ENCODE measurements at regions not wholly inside any gene's neighbourhood (a gene's known extent, or its start where the extent isn't known, plus 50 kb on each side); places are given as distances from the start of the nearest gene placed in this dataset.
"Not testable (repeated sequence)": the region's sequence is repeated elsewhere in the genome, so short reads cannot be mapped to it uniquely, and the experiment has no call there.

- H3K27me3 ChIP-seq (replicated peaks; ENCODE audit: control insufficient read depth, insufficient read depth, low read length) = no peaks in the 10 kb centered on the region; the same call in 1 of the 2 replicates
- intact Hi-C loops (cut with micrococcal nuclease; ENCODE audit: unreplicated experiment) = loop anchor here (1.0 to 5.0 kb wide), 3 partner anchors 35 to 232 kb away; no protein-coding TSS in a partner anchor
- H3K9me3 ChIP-seq = no peaks in the 10 kb centered on the region
- POLR2A ChIA-PET = interaction anchor here (0.7 kb wide), 1 partner anchor 413 kb away, joined by 4 read pairs; no protein-coding TSS in a partner anchor
- no peaks in the 10 kb centered on the region for H3K36me3 ChIP-seq (ENCODE audit: control insufficient read depth, insufficient read depth, low read length)
- Mint-ChIP-seq H3K27me3 (ENCODE audit: insufficient read depth, unreplicated experiment) (peaks cover 17% of the 10 kb centered on the region), H3K4me1 (ENCODE audit: low read depth, unreplicated experiment) (peaks cover 7% of the 10 kb centered on the region), H3K4me3 (ENCODE audit: unreplicated experiment) (peak overlapping the region; percentile 47), H3K27ac (ENCODE audit: unreplicated experiment) (no peak overlapping the region), H3K36me3 (ENCODE audit: insufficient read depth, unreplicated experiment) (peaks cover 7% of the 10 kb centered on the region), H3K9me3 (ENCODE audit: unreplicated experiment) (no peaks in the 10 kb centered on the region)
- BruUV-seq (replicated peaks) = no TSS peak
- TF ChIP-seq CTCF (IDR thresholded peaks at IDR 0.05; ENCODE audit: insufficient read depth in 1 of 2, low read depth in 1 of 2, low read length in 1 of 2, severe bottlenecking in 1 of 2, unreplicated experiment in 1 of 2) = no peak
- DNase-seq = no peak
- no peaks in the 10 kb centered on the region for H3K4me1 ChIP-seq
- H3K4me3 ChIP-seq (ENCODE audit: low read depth, low read length) = peak overlapping the region; percentile 10; the same call in 1 of the 2 replicates
- CTCF ChIA-PET = interaction anchor here (0.6 to 2.5 kb wide), 6 partner anchors 22 to 393 kb away, joined by 3 to 51 read pairs (median 4); no protein-coding TSS in a partner anchor
These were observed 136.3 kb downstream of the KCNJ12 start for GRCh38 chr17:21512307-21513011.

- H3K27ac Mint-ChIP-seq (ENCODE audit: unreplicated experiment) = no peak overlapping the region
- H3K4me3 Mint-ChIP-seq (ENCODE audit: unreplicated experiment) = no peak overlapping the region
- peaks cover 14% of the 10 kb centered on the region for H3K4me1 Mint-ChIP-seq (ENCODE audit: low read depth, unreplicated experiment)
- no peaks in the 10 kb centered on the region for H3K9me3 ChIP-seq
- no peaks in the 10 kb centered on the region for H3K4me1 ChIP-seq
- no peaks in the 10 kb centered on the region; the same call in 1 of the 2 replicates for H3K27me3 ChIP-seq (replicated peaks; ENCODE audit: control insufficient read depth, insufficient read depth, low read length)
- TF ChIP-seq CTCF (IDR thresholded peaks at IDR 0.05; ENCODE audit: insufficient read depth in 1 of 2, low read depth in 1 of 2, low read length in 1 of 2, severe bottlenecking in 1 of 2, unreplicated experiment in 1 of 2) = peak; percentile 84 to 87
- peaks cover 17% of the 10 kb centered on the region for H3K27me3 Mint-ChIP-seq (ENCODE audit: insufficient read depth, unreplicated experiment)
- BruUV-seq (replicated peaks) = no TSS peak
- ChIA-PET POLR2A (interaction anchor here (0.5 to 0.7 kb wide), 2 partner anchors 414 to 833 kb away, joined by 4 to 5 read pairs; no protein-coding TSS in a partner anchor), CTCF (interaction anchor here (0.5 to 2.5 kb wide), 12 partner anchors 11 to 546 kb away, joined by 3 to 51 read pairs (median 3); no protein-coding TSS in a partner anchor)
- H3K9me3 Mint-ChIP-seq (ENCODE audit: unreplicated experiment) = no peaks in the 10 kb centered on the region
- peak; percentile 80 to 86 for DNase-seq
- H3K36me3 ChIP-seq (ENCODE audit: control insufficient read depth, insufficient read depth, low read length) = no peaks in the 10 kb centered on the region
- intact Hi-C loops (cut with micrococcal nuclease; ENCODE audit: unreplicated experiment) = loop anchor here (1.0 to 5.0 kb wide), 3 partner anchors 36 to 233 kb away; no protein-coding TSS in a partner anchor
- H3K36me3 Mint-ChIP-seq (ENCODE audit: insufficient read depth, unreplicated experiment) = peaks cover 7% of the 10 kb centered on the region
- H3K4me3 ChIP-seq (ENCODE audit: low read depth, low read length) = peak overlapping the region; percentile 10; the same call in 1 of the 2 replicates
These were observed 136.9 kb downstream of the KCNJ12 start for GRCh38 chr17:21513012-21513570.

- Mint-ChIP-seq H3K4me1 (ENCODE audit: low read depth, unreplicated experiment) (peaks cover 28% of the 10 kb centered on the region), H3K27me3 (ENCODE audit: insufficient read depth, unreplicated experiment) (peaks cover 11% of the 10 kb centered on the region)
- H3K4me3 ChIP-seq (ENCODE audit: low read depth, low read length); H3K4me1 ChIP-seq; H3K36me3 Mint-ChIP-seq (ENCODE audit: insufficient read depth, unreplicated experiment); DNase-seq; H3K9me3 ChIP-seq; H3K4me3 Mint-ChIP-seq (ENCODE audit: unreplicated experiment); H3K9me3 Mint-ChIP-seq (ENCODE audit: unreplicated experiment); H3K27me3 ChIP-seq (replicated peaks; ENCODE audit: control insufficient read depth, insufficient read depth, low read length); POLR2A ChIA-PET; H3K27ac Mint-ChIP-seq (ENCODE audit: unreplicated experiment); H3K36me3 ChIP-seq (ENCODE audit: control insufficient read depth, insufficient read depth, low read length); BruUV-seq (replicated peaks): not testable (repeated sequence)
- CTCF ChIA-PET = interaction anchor here (0.9 kb wide), 1 partner anchor 58 kb away, joined by 4 read pairs; no protein-coding TSS in a partner anchor
- intact Hi-C loops (cut with micrococcal nuclease; ENCODE audit: unreplicated experiment) = loop anchor here (5.0 kb wide), 2 partner anchors 37 to 192 kb away; no protein-coding TSS in a partner anchor
These were observed 138.4 kb downstream of the KCNJ12 start for GRCh38 chr17:21514567-21514966.

Measured in Caco-2 (cell line).